Fibroblast of pulmonary artery (primary cell): ENCODE measurements at regions not wholly inside any gene's neighbourhood (a gene's known extent, or its start where the extent isn't known, plus 50 kb on each side); places are given as distances from the start of the nearest gene placed in this dataset.
"Not testable (repeated sequence)": the region's sequence is repeated elsewhere in the genome, so short reads cannot be mapped to it uniquely, and the experiment has no call there.

Source experiments
- DNase-seq: peaks from one replicate; pipeline ENCODE4 v3.0.0-alpha.2; 2010; ENCODE audit warnings: low read depth
- H3K4me3 ChIP-seq: replicated peaks from 2 replicates; pipeline ENCODE4 v1.5.1; 2011; ENCODE audit warnings: low read depth, mild to moderate bottlenecking, control low read depth, low read length, moderate library complexity
- TF ChIP-seq, protein P1 (sequence below): IDR thresholded peaks from 2 replicates; pipeline ENCODE4 v1.5.1; 2011; ENCODE audit warnings: mild to moderate bottlenecking, control low read depth, low read length, inconsistent platforms; ENCODE audit errors: missing control alignments

DNA sequence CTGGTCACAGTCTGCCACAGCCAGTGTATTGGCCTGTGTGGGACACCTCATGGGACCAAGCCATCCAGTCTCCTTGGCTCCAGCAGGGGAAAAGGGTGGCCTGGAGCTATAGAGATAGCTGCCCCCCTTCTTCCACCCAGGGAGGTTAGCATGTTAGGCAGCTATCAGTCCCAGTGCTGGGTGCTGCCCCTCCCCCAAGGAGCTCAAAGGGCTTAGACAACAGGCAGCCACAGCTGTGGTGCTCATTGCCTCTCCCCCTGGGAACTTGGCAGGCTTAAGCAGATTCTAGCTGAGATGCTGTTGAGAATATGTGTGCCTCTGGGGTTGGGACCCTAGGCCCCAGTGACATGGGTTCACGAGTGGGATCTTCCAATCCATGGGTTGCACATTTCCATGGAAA lies 226.0 kb upstream of the PTGER4 start:
- no peak overlapping the region for H3K4me3 ChIP-seq
- no peak for DNase-seq
- TF ChIP-seq, protein P1, sequence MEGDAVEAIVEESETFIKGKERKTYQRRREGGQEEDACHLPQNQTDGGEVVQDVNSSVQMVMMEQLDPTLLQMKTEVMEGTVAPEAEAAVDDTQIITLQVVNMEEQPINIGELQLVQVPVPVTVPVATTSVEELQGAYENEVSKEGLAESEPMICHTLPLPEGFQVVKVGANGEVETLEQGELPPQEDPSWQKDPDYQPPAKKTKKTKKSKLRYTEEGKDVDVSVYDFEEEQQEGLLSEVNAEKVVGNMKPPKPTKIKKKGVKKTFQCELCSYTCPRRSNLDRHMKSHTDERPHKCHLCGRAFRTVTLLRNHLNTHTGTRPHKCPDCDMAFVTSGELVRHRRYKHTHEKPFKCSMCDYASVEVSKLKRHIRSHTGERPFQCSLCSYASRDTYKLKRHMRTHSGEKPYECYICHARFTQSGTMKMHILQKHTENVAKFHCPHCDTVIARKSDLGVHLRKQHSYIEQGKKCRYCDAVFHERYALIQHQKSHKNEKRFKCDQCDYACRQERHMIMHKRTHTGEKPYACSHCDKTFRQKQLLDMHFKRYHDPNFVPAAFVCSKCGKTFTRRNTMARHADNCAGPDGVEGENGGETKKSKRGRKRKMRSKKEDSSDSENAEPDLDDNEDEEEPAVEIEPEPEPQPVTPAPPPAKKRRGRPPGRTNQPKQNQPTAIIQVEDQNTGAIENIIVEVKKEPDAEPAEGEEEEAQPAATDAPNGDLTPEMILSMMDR, result no peak

DNA sequence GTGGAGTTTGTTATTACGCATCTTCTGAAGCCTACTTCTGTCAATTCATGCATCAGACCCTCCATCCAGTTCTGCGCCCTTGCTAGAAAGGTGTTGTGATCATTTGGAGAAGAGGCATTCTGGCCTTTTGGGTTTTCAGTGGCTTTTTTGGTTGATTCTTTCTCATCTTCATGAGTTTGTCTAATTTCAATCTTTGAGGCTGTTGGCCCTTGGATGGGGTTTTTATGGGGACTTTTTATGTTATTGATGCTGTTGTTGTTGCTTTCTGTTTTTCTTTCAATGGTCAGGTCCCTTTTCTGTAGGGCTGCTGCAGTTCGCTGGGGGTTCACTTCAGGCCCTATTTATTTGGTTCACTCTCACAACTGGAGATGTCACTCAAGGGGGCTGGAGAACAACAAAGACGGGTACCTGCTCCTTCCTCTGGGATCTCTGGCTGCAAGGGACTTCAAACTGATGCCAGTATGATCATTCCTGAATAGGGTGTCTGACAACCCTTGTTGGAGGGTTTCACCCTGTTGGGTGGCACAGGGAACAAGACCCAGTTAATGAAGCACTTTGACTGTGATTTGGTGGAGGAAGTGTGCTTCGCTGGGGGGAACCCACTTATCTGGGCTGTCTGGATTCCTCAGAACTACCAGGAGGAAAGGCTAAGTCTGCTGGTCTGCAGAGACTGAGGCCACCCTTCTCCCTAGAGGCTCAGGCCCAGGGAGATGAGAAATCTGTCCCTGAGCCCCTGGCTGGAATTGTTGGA lies 226.7 kb upstream of the PTGER4 start:
- no peak for DNase-seq
- H3K4me3 ChIP-seq, result no peak overlapping the region
- TF ChIP-seq, protein P1, result no peak

DNA sequence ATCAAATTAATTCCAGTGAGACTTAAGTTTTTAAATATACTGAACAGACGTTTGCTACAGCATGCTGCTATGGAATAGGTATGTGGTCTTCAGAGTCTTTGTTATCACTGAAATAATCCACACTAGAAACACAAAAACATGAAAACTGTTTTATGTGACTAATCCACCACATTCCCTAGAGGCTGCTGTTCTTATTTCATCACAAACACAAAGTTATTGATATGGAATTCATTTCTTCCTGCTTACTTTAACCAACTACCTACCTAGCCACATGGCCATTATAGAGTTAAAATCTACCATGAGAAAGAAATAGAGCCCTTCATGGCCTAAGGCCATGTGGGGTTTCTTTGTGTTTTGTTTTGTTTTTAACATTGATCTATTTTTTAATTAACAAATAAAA lies 232.3 kb upstream of the PTGER4 start:
- TF ChIP-seq, protein P1, result no peak
- no peak overlapping the region for H3K4me3 ChIP-seq
- DNase-seq, result peak; percentile 33

DNA sequence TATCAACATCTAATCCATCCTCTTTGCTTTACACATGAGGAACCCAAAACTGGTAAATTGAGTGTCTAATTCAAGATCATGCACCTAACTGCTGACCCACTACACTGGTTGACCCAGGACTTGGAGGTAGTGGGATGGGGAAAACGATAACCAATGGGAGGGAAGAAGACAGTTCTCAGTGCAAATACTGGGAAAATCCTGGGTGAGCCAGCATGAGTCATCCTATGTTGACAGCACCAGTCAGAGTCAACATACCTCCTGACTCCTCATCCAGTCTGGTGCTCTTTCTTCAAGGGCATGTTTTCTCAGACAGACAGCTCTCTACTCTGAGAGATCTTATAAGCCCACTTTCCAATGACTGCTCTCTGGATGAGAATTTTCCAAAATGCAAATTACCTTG lies 232.8 kb upstream of the PTGER4 start:
- TF ChIP-seq, protein P1, result no peak
- no peak overlapping the region for H3K4me3 ChIP-seq
- DNase-seq, result peak; percentile 64

DNA sequence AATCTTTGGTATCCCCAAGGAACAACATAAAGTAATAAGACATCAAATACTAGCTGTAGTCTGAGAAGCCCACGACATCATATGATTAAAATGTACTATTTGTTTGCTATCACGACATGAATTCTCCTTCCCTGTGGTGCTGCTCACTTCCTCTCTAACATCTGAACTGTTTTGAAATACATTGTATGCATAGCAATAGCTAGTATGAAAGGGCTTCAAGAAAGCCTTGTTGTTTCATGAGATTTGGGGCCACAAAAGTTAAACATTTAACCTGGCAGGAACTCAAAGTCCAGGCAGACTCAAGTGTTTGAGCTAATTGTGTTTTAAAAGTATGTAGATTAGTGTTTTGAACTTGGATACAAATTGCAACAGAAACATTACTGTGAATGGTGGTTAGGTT lies 237.4 kb upstream of the PTGER4 start:
- H3K4me3 ChIP-seq, result no peak overlapping the region
- TF ChIP-seq, protein P1, result no peak
- DNase-seq, result peak; percentile 35

DNA sequence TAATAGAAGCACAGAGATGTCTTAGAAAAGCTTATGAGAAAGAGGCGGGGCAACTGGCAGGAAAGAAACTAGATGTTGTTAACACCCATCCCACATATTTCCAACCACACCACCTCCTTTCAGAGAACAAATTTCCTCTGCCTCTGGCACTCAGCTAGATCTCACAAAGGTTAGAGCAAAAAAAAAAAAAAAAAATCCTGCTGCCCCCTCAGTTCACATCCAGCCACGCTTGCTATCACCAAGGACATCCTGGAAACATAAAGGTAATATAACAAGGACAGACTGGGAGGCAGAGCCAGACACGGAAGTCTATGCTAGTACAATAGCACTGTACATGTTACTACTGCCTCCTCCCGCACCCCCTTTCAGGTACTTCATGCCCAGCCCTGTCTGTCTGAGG lies 238.0 kb upstream of the PTGER4 start:
- DNase-seq, result no peak
- TF ChIP-seq, protein P1, result no peak
- no peak overlapping the region for H3K4me3 ChIP-seq

DNA sequence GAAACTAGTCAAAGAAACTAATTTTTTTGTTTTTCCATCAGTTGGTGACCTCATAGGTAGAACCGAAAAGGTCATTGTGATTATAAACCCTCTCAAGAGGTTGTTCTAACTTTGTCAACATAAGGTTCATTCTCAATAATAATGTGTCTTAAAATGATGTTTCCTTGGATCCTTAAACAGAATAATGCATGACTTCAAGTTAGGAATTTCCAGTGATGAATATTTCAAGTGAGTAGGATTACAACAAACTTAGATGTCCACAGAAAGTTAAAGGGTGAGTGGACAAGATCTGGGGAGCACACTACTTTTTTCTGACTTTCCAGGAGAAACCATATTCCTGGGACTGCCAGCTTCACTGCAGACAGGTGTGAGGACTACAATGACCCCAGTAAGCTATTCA lies 239.0 kb upstream of the PTGER4 start:
- no peak overlapping the region for H3K4me3 ChIP-seq
- TF ChIP-seq, protein P1, result no peak
- DNase-seq, result no peak

DNA sequence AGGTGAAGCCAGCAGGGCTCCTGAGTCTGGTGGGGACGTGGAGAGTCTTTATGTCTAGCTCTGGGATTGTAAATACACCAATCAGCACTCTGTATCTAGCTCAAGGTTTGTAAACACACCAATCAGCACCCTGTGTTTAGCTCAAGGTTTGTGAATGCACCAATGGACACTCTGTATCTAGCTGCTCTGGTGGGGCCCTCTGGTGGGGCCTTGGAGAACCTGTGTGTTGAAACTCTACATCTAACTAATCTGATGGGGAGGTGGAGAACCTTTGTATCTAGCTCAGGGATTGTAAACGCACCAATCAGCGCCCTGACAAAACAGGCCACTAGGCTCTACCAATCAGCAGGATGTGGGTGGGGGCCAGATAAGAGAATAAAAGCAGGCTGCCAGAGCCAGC lies 240.6 kb upstream of the PTGER4 start:
- not testable (repeated sequence) for DNase-seq, H3K4me3 ChIP-seq

DNA sequence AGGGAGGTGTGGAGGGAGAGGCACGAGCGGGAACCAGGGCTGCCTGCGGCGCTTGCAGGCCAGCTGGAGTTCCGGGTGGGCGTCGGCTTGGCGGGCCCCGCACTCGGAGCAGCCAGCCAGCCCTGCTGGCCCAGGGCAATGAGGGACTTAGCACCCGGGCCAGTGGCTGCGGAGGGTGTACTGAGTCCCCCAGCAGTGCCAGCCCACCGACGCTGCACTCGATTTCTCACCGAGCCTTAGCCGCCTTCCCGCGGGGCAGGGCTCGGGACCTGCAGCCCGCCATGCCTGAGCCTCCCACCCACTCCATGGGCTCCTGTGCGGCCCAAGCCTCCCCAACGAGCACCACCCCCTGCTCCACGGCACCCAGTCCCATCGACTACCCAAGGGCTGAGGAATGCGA lies 241.1 kb upstream of the PTGER4 start:
- DNase-seq, result not testable (repeated sequence)

More for the DNA sequence above, 241.1 kb upstream of the PTGER4 start:
- not testable (repeated sequence) for H3K4me3 ChIP-seq
